ENCODE measurements at regions not wholly inside any gene's neighbourhood (a gene's known extent, or its start where the extent isn't known, plus 50 kb on each side); places are given as distances from the start of the nearest gene placed in this dataset.

GRCh38 chr18:39753178-39753577 is 2187.6 kb upstream of the CELF4 start:
- DNase-seq = no peak

DNA sequence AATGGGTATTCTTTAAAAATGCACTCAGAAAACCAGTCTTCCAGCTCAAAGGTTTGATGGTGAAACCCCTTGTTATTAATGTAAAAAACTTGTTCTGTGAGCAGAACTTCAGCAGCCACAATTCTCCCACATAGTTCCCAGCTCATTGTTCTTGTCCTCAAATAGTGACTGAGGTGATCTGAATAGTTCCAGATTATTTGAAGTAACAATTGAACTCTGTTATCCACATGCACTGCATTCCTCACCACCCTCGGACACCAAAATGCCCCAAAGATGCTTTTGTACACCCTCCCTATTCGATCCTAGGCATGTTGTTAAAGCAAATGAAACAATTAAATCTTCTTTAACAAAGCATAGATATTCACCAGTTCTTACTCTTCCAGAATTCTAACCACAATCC is 2186.8 kb upstream of the CELF4 start:
- DNase-seq = no peak

DNA sequence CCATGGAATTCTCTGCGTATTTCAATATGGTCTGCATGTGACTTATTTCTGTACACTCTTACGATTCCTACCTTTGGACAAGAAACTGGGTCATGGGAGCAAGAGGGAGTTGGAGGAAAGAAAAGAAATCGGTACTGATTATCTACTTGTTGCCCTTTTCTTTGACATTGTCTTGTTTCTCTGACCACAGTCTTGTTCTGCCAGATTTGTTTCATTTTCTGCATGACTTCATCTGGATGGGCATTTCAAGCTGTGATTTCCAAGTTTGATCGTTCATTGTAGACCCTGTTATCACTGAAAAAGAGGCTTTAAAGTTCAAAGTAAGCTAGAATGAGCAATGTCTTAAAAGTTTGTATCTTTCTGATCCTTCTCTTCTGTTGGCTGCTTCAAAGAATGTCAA is 2186.3 kb upstream of the CELF4 start:
- no peak for DNase-seq

- no peak for DNase-seq
Measured at GRCh38 chr18:39751161-39751560, 2185.6 kb upstream of the CELF4 start.

GRCh38 chr18:39749154-39749553 is 2183.6 kb upstream of the CELF4 start:
- DNase-seq = no peak

DNA sequence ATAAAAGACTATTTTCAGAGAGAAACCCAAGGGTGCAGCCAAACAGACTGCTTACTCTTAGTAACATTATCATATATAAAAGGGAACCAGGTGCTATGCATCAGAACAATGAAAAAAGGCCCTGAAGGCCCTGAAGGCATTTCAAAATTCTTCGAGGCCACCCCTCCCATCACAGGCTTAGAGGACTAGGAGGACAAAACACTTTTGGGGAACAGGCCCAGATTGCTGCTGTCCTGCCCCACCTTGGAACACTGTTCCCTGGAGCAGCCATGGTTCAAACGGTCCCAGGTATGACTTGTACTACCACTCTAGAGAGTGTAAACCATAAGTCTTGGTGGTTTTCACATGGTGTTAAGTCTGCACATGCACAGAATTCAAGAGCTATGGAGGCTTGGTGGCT is 2183.1 kb upstream of the CELF4 start:
- no peak for DNase-seq

- no peak for DNase-seq
Measured at GRCh38 chr18:39746201-39746600, 2180.6 kb upstream of the CELF4 start.

DNA sequence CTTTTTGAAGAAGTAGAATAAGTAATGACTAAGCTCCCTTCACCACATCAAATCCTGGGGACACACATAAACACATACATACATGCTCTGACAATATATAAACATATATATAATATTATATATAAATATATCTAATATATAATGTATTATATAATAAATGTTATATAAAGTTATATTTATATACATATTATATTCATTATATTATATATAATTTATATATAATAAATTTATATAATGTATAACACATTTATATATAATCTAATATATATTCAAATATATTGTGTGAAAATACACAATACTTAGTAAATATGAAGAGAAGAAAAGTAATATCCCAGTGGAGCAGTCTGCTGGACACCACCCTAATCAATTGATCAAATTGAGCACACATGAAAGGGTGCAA is 2177.9 kb upstream of the CELF4 start:
- no peak for DNase-seq

DNA sequence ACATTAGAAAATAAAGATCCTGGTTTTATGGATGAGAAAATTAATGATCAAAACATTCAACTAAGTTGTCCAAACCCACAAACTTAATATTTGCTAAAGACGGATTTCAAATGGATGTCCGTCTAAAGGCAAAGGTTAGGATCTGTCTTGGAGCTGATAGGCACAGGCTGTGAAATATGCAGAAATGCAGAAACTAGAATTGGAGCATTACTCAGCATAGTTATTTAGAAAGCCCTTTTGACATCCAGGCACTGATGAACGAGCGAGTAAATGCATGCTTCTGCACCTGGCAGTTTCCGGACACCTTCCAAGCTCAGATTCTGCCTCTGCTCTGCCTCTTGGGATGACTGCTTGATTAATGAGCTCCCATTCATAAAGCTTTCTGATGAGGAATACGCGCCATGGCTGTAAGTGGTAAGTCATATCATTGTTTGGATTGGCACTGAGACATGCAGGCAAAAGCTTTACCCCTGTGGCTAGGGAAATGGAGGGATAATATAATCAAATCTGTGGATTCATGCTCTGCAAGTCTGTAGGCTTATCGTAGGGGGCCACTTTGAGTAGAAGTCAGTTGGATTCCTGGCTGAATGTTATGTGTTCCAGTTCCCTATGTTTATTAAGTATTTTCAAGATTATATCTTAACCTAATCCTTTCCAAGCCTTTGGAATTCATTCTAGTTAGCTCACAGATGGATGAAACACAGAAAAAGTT is 2176.3 kb upstream of the CELF4 start:
- no peak for DNase-seq

- DNase-seq = no peak
Measured at GRCh38 chr18:39737869-39738268, 2172.3 kb upstream of the CELF4 start.

GRCh38 chr18:39732918-39733317 is 2167.3 kb upstream of the CELF4 start:
- DNase-seq = no peak

GRCh38 chr18:39730606-39731005 is 2165.0 kb upstream of the CELF4 start:
- no peak for DNase-seq

DNA sequence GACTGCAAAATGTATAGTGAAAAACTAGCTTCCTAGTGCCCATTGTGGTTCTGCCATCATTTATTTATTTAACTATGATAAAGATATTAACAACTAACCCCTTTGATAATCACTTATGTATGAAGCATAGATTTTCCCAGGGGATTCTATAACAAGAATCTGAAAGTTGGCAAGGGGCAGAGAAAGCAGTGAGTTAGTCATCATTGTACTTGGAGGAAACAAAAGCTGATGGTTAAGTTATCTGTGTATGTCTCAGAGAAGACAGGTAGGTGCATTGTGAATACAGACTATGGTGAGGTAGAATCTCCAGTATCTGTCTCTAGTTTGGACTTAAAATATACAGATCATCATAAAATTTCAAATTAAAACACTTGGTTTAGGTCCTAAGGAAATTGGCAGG is 2159.1 kb upstream of the CELF4 start:
- DNase-seq = no peak

GRCh38 chr18:39721712-39722111 is 2156.1 kb upstream of the CELF4 start:
- no peak for DNase-seq

DNA sequence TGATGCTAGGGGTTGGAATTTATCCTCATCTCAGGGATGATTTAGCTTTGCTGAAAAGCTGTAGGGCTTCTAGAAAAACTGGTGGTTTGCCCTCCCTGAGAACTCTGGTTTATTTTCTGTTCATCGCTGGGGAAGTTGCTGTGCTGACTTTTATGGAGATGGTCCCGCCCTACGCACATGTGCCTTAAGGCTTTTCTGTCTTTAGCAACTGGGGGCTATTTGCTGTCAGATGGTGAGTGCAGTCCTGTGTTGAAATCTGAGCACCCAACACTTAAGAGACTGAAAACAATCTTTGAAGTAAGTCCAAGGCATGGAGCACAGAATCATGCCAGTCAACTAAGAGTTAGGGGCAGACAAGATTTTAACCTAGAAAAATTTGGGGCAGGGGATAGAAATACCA is 2148.4 kb upstream of the CELF4 start:
- DNase-seq = no peak

DNA sequence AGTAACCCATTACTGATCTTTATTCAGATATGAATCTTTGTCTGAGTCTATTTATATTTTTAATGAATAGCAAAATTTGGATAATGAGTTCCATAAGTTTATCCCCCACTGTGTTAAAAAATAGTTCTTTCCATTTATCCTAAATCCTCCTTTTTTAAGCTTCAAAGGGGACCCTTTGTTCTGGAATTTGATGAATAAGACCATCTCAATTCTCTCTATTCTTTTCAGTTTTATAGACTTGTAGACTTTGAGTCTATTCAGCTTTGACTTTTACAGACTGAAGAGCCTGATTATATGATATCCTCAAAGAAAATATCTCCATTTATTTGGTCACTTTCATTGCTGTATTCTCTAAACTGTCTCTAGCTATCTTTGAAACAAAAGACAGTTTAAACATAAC is 2146.1 kb upstream of the CELF4 start:
- no peak for DNase-seq

- DNase-seq = no peak
Measured at GRCh38 chr18:39705362-39705761, 2139.8 kb upstream of the CELF4 start.

DNA sequence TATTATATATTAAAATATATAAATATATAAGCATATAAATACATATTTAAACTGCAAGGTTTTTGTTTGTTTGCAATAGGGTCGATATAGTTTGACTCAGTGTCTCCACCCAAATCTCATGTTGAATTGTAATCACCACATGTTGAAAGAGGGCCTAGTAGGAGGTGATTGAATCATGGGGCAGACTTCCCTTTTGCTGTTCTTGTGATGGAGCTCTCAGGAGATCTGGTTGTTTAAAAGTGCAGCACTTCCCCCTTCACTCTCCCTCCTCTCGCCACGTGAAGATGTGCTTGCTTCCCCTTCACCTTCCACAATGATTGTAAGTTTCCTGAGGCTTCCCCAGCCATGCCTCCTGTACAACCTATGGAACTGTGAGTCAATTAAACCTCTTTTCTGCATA is 2137.3 kb upstream of the CELF4 start:
- DNase-seq = no peak

DNA sequence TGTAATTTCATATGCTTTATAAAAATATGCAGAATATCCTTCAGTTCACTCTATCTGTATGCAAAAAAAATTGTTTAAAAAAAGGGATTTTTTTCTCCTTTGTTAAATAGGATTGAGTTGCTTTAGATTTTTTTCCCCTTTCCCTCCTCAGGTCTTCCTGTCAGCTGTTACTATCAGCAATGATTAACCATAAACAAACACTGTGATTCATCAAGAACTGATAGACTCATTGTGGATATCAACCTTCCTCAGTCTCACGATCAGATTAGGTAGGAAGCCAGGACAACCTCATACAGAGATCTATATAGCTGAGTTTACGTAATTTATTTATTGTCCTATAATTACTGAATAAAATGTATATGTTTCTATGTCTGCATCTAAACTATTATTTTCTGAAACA is 2136.2 kb upstream of the CELF4 start:
- no peak for DNase-seq

DNA sequence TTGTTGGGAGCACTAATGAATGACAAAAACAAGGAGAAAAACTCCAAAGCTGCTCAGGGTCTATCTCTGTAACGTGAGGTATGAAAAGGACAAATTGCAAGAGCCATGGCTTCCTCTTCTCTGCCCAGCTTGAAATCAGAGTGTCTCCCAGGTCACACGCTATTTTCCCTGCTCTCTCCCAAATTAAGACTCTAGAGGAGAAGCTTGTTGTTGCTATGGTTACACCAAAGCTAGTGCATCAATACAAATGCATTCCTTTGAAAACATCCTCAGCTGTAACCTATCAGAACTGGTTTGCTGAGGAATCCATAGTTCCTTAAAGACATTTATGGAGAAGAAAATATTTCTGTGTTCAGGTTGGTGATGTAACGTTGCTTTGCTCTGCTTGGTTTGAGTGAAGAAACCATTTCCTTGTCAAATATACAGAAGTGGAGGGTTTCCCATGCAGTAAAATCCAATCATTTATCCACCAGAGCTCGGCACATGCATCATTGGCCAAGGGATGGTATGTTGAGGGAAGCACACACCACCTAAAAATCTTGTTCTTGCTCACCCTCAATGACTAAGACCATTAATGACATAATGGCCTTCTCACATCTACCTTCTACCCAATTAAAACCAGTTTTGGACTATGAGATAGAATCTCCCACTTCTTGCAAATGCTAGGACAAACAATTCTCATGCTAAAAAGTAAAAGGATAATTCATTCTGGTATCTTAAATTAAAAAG is 2135.6 kb upstream of the CELF4 start:
- DNase-seq = no peak

- no peak for DNase-seq
Measured at GRCh38 chr18:39699340-39699964, 2133.9 kb upstream of the CELF4 start.

DNA sequence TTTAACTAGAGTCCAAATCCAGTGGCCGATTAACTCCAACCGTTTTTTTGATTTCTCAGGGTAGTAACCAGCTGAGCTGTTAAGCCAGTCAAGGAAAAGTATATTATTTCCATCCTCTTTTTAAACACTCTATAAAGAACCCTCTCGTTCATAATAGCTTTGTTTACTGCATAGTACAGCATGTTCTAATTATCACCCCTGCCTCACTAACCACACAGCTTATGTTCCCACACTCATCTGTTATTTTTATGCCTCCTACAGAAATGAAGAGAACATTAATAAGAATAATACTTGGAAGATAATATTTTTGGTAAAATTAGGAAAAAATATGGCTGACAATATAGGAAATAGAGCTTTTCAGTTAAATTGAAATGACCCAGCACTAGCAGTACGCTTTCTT is 2132.8 kb upstream of the CELF4 start:
- no peak for DNase-seq

DNA sequence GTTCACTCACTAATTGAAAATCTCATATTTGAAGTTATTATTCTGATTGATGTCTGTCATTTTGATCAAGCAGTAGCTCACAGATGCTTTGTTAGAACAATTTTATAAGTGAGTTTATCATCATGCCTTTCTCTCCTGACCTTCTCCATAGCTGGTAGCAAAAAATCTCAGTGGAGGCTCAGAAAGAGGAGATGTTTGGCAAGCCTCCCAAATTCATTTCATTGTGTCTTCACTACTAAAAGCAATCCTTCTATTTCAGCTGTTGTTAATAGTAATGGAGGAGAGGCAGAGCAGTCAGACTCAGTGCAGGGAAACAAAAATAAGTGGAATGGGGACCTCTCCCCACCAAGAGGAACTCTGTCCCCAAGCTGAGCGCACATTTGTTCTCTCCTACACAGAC is 2127.8 kb upstream of the CELF4 start:
- DNase-seq = no peak

- DNase-seq = no peak
Measured at GRCh38 chr18:39692367-39693015, 2126.9 kb upstream of the CELF4 start.
